ENCODE measurements at regions not wholly inside any gene's neighbourhood (a gene's known extent, or its start where the extent isn't known, plus 50 kb on each side); places are given as distances from the start of the nearest gene placed in this dataset.
A peak's percentile ranks its signal among the peaks of the same experiment; 100 is the strongest.

DNA sequence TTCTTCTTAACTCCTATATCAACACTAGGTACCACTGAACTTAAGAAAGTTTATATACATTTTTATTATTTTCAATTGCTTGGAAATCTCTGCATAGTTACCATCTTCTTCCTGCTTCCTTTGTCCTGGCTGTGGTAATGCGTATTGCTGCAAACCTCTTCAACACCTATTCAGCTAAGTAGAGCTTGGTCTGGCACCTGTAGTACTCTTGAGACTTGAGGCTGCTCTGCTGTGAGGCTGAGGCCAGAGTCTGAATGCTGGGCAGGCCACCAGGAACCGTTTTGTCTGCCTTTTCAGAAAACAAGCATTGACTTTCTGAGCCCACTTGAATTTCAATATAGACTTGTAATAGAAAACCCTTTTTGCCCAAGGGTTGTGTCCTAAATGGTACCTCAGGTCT, 52.0 kb upstream of the RGS2 start:
- no peak overlapping the region for H3K27ac ChIP-seq
- DNase-seq (no peak), ATAC-seq (peak; percentile 77 to 89)
- H3K4me1 ChIP-seq, result no peaks in the 10 kb centered on the region
- no peaks in the 10 kb centered on the region for H3K27me3 ChIP-seq (ENCODE audit: low read depth)
- no peak for TF ChIP-seq CTCF (IDR thresholded peaks at IDR 0.05)
- H3K9me3 ChIP-seq, result no peaks in the 10 kb centered on the region
- intact Hi-C loops (cut with DNase I), result no loop called here
- H3K4me3 ChIP-seq, result no peak overlapping the region
- no peaks in the 10 kb centered on the region for H3K36me3 ChIP-seq

GRCh38 chr1:192758492-192758891, 50.3 kb upstream of the RGS2 start:
- no peak for DNase-seq
- H3K27ac ChIP-seq, result no peak overlapping the region
- H3K4me1 ChIP-seq, result no peaks in the 10 kb centered on the region
- H3K4me3 ChIP-seq, result no peak overlapping the region
- intact Hi-C loops (cut with DNase I), result no loop called here
- no peaks in the 10 kb centered on the region for H3K36me3 ChIP-seq
- no peak for TF ChIP-seq CTCF (IDR thresholded peaks at IDR 0.05)
- no peaks in the 10 kb centered on the region for H3K27me3 ChIP-seq (ENCODE audit: low read depth)
- H3K9me3 ChIP-seq, result no peaks in the 10 kb centered on the region
- ATAC-seq, result no peak
